K562 (cell line): ENCODE measurements at regions not wholly inside any gene's neighbourhood (a gene's known extent, or its start where the extent isn't known, plus 50 kb on each side); places are given as distances from the start of the nearest gene placed in this dataset.
A peak's percentile ranks its signal among the peaks of the same experiment; 100 is the strongest.

Experiments used
- ASH1L ChIP-seq: fragments of 450-650 bp; IDR thresholded peaks from 2 replicates; pipeline ENCODE4 v1.6.1; 2018; ENCODE audit warnings: borderline replicate concordance, mild to moderate bottlenecking, low read depth; ENCODE audit not compliant: partially characterized antibody
- BRD4 ChIP-seq: fragments of 200-600 bp; sonication (generic); IDR thresholded peaks from 2 replicates; pipeline ENCODE4 v1.6.1; 2017; ENCODE audit warnings: inconsistent platforms
- ELF4 ChIP-seq: fragments of 450-650 bp; formaldehyde crosslinking; IDR thresholded peaks from 2 replicates; pipeline ENCODE4 v1.4.0; 2022; ENCODE audit warnings: missing genetic modification characterization
- GATAD2A ChIP-seq: fragments of 450-650 bp; IDR thresholded peaks from 2 replicates; pipeline ENCODE4 v1.6.1; 2017
- GTF2B ChIP-seq: IDR thresholded peaks from 2 replicates; pipeline ENCODE4 v1.6.1; 2011; ENCODE audit not compliant: insufficient read length; ENCODE audit errors: extremely low read depth
- HDAC3 ChIP-seq: fragments of 450-650 bp; IDR thresholded peaks from 2 replicates; pipeline ENCODE4 v1.6.1; 2018; ENCODE audit warnings: borderline replicate concordance, mild to moderate bottlenecking, moderate library complexity; ENCODE audit not compliant: partially characterized antibody
- HSF4 ChIP-seq: fragments of 250-450 bp; sonication (Bioruptor Pico); IDR thresholded peaks from 2 replicates; pipeline ENCODE4 v2.1.2; 2022; ENCODE audit warnings: mild to moderate bottlenecking, moderate library complexity, borderline replicate concordance
- JUN ChIP-seq, 2 experiments: sonication (generic) in 1 of 2; formaldehyde crosslinking in 1 of 2; IDR thresholded peaks; 2 replicates each; pipeline versions ENCODE4 v1.6.1 to v1.8.0; 2012 to 2022; ENCODE audit warnings: borderline replicate concordance in 2 of 2, mild to moderate bottlenecking in 2 of 2, improper control_type of control experiment in 1 of 2, low read depth in 1 of 2, low read length in 1 of 2, missing genetic modification reagents in 1 of 2
- JUNB ChIP-seq: fragments of 450-650 bp; formaldehyde crosslinking; conservative IDR thresholded peaks from 2 replicates; pipeline ENCODE4 v1.4.0; 2020; ENCODE audit warnings: mild to moderate bottlenecking
- KHSRP ChIP-seq: fragments of 450-650 bp; IDR thresholded peaks from 2 replicates; pipeline ENCODE4 v1.6.1; 2017
- MAFG ChIP-seq: fragments of 450-650 bp; conservative IDR thresholded peaks from 2 replicates; pipeline ENCODE4 v1.6.1; 2016; ENCODE audit warnings: missing genetic modification characterization, missing compliant biosample characterization
- MCM5 ChIP-seq: fragments of 450-650 bp; IDR thresholded peaks from 2 replicates; pipeline ENCODE4 v1.6.1; 2016; ENCODE audit warnings: low read depth
- MTF1 ChIP-seq: fragments of 250-450 bp; sonication (Bioruptor Pico); IDR thresholded peaks from 2 replicates; pipeline ENCODE4 v1.9.0; 2021; ENCODE audit warnings: moderate library complexity, mild to moderate bottlenecking, inconsistent platforms, borderline replicate concordance
- NEUROD1 ChIP-seq: fragments of 150-350 bp; IDR thresholded peaks from 2 replicates; pipeline ENCODE4 v1.6.1; 2014; ENCODE audit warnings: borderline replicate concordance, low read length, low read depth; ENCODE audit not compliant: partially characterized antibody
- NRF1 ChIP-seq, 2 experiments: fragments of 450-650 bp; IDR thresholded peaks in 1 of 2; conservative IDR thresholded peaks in 1 of 2; 2 replicates each; pipeline ENCODE4 v1.6.1; 2014; ENCODE audit warnings: mild to moderate bottlenecking in 2 of 2
- POLR3G ChIP-seq: IDR thresholded peaks from 2 replicates; pipeline ENCODE4 v1.6.1; 2011; ENCODE audit not compliant: insufficient read length, insufficient replicate concordance; ENCODE audit errors: extremely low read depth
- RNF2 ChIP-seq: sonication (generic); IDR thresholded peaks from 2 replicates; pipeline ENCODE4 v1.6.1; 2016
- SMARCE1 ChIP-seq: fragments of 450-650 bp; IDR thresholded peaks from 2 replicates; pipeline ENCODE4 v1.7.1; 2016; ENCODE audit warnings: mild to moderate bottlenecking
- SRSF1 ChIP-seq: fragments of 200-400 bp; formaldehyde crosslinking; IDR thresholded peaks from 2 replicates; pipeline ENCODE4 v1.6.1; 2017; ENCODE audit warnings: mild to moderate bottlenecking, low read depth, low read length, moderate library complexity
- ZBTB49 ChIP-seq: sonication (generic); formaldehyde crosslinking; IDR thresholded peaks from 2 replicates; pipeline ENCODE4 v1.8.0; 2022; ENCODE audit warnings: missing genetic modification reagents, mild to moderate bottlenecking, borderline replicate concordance
- ZFP91 ChIP-seq: sonication (generic); formaldehyde crosslinking; IDR thresholded peaks from 2 replicates; pipeline ENCODE4 v1.8.0; 2022; ENCODE audit warnings: mild to moderate bottlenecking, missing genetic modification reagents
- ZNF165 ChIP-seq: fragments of 250-450 bp; sonication (Bioruptor Pico); IDR thresholded peaks from 2 replicates; pipeline ENCODE4 v1.4.0; 2020; ENCODE audit warnings: borderline replicate concordance
- ZNF217 ChIP-seq: sonication (generic); formaldehyde crosslinking; IDR thresholded peaks from 2 replicates; pipeline ENCODE4 v1.8.0; 2022; ENCODE audit warnings: mild to moderate bottlenecking, missing genetic modification reagents
- ZNF316 ChIP-seq: fragments of 450-650 bp; IDR thresholded peaks from 2 replicates; pipeline ENCODE4 v1.6.1; 2016
- ZNF766 ChIP-seq: fragments of 200-800 bp; sonication (Bioruptor generic); conservative IDR thresholded peaks from 2 replicates; pipeline ENCODE4 v1.6.1; 2016; ENCODE audit warnings: missing genetic modification characterization, missing compliant biosample characterization

- peak; percentile 84 for TF ChIP-seq ZNF316
- TF ChIP-seq SMARCE1, result peak; percentile 93
- no peak for TF ChIP-seq ASH1L
- no peak for TF ChIP-seq HSF4
- TF ChIP-seq BRD4, result no peak
- peak; percentile 72 for TF ChIP-seq HDAC3
- peak; percentile 93; the same call in 1 of the 2 replicates for TF ChIP-seq GATAD2A
- TF ChIP-seq ELF4 (CRISPR knock-in tag), result no peak
- TF ChIP-seq SRSF1, result no peak
- TF ChIP-seq MTF1, result no peak
- peak; percentile 29; the same call in 1 of the 2 replicates for TF ChIP-seq JUN (IDR thresholded peaks at IDR 0.05; ENCODE audit: borderline replicate concordance, low read depth, low read length)
- TF ChIP-seq JUN (CRISPR knock-in tag; IDR thresholded peaks at IDR 0.05; ENCODE audit: borderline replicate concordance), result no peak
- TF ChIP-seq KHSRP, result no peak; the same call in 1 of the 2 replicates
- peak; percentile 81 for TF ChIP-seq ZNF766 (CRISPR knock-in tag)
- TF ChIP-seq NEUROD1, result peak; percentile 46
- peak; percentile 86 for TF ChIP-seq MAFG (tag)
- TF ChIP-seq ZNF217 (CRISPR knock-in tag), result no peak
- TF ChIP-seq ZFP91 (CRISPR knock-in tag), result no peak
- TF ChIP-seq MCM5, result no peak
- TF ChIP-seq ZNF165 (CRISPR knock-in tag), result no peak
- TF ChIP-seq NRF1 (conservative IDR thresholded peaks at IDR 0.05 in 1 of 2, IDR thresholded peaks at IDR 0.05 in 1 of 2), result peak; percentile 83 to 85
- no peak for TF ChIP-seq GTF2B
- TF ChIP-seq RNF2, result no peak
- no peak for TF ChIP-seq POLR3G
- no peak for TF ChIP-seq ZBTB49 (CRISPR knock-in tag)
- no peak for TF ChIP-seq JUNB (CRISPR knock-in tag)
These were observed 98.5 kb upstream of the KDM7A start (continued) for GRCh38 chr7:140275069-140275965.
